GM23338 (cell line): ENCODE measurements at regions not wholly inside any gene's neighbourhood (a gene's known extent, or its start where the extent isn't known, plus 50 kb on each side); places are given as distances from the start of the nearest gene placed in this dataset.

Source experiments
- ATAC-seq: fragments of 200-7000 bp; cut with Tn5 transposase; 3 replicates; pipeline ENCODE4 v1.9.1; 2020
- DNase-seq: peaks from one replicate; pipeline ENCODE4 v3.0.0-alpha.2; 2015; ENCODE audit warnings: low spot score
- H2AFZ ChIP-seq: fragments of 200-600 bp; sonication (generic); 2 replicates; pipeline ENCODE4 v1.8.0; 2016; ENCODE audit warnings: antibody characterized with exemption, mild to moderate bottlenecking, moderate library complexity
- H3F3A ChIP-seq: fragments of 200-600 bp; sonication (generic); replicated peaks from 2 replicates; pipeline ENCODE4 v1.8.0; 2017; ENCODE audit warnings: antibody characterized with exemption, mixed run types, low read depth
- H3K27ac ChIP-seq: fragments of 200-600 bp; sonication (generic); 2 replicates; pipeline ENCODE4 v1.6.1; 2016; ENCODE audit warnings: low read depth
- H3K27me3 ChIP-seq: fragments of 200-600 bp; sonication (generic); 2 replicates; pipeline ENCODE4 v1.8.0; 2016; ENCODE audit warnings: mild to moderate bottlenecking, mixed run types, moderate library complexity; ENCODE audit not compliant: insufficient read depth
- H3K36me3 ChIP-seq: fragments of 200-600 bp; sonication (generic); 2 replicates; pipeline ENCODE4 v1.8.0; 2016; ENCODE audit warnings: mild to moderate bottlenecking; ENCODE audit not compliant: insufficient read depth
- H3K4me1 ChIP-seq: fragments of 200-600 bp; sonication (generic); 2 replicates; pipeline ENCODE4 v1.8.0; 2016; ENCODE audit warnings: mild to moderate bottlenecking, moderate library complexity; ENCODE audit not compliant: insufficient read depth
- H3K4me2 ChIP-seq: fragments of 200-600 bp; sonication (generic); 2 replicates; pipeline ENCODE4 v1.7.1; 2017; ENCODE audit warnings: mixed run types
- H3K4me3 ChIP-seq: fragments of 200-600 bp; sonication (generic); 2 replicates; pipeline ENCODE4 v1.6.1; 2016; ENCODE audit warnings: mixed run types
- H3K79me2 ChIP-seq: fragments of 200-600 bp; sonication (generic); replicated peaks from 2 replicates; pipeline ENCODE4 v1.8.0; 2017; ENCODE audit warnings: mild to moderate bottlenecking; ENCODE audit not compliant: insufficient read depth
- H3K9me2 ChIP-seq: fragments of 200-600 bp; sonication (generic); 2 replicates; pipeline ENCODE4 v1.8.0; 2017; ENCODE audit not compliant: insufficient read depth
- H4K20me1 ChIP-seq: fragments of 200-600 bp; sonication (generic); replicated peaks from 2 replicates; pipeline ENCODE4 v1.8.0; 2017; ENCODE audit warnings: mild to moderate bottlenecking; ENCODE audit not compliant: insufficient read depth
- H3K27ac Mint-ChIP-seq: 2 replicates; pipeline ENCODE4 v1.8.0; 2020; ENCODE audit warnings: inconsistent platforms, mild to moderate bottlenecking, moderate library complexity, mixed read lengths
- H3K27me3 Mint-ChIP-seq: 3 replicates; pipeline ENCODE4 v1.8.0; 2022; ENCODE audit warnings: low read depth, mild to moderate bottlenecking, moderate library complexity, mixed read lengths, inconsistent platforms; ENCODE audit not compliant: insufficient read depth, poor library complexity
- H3K36me3 Mint-ChIP-seq: 3 replicates; pipeline ENCODE4 v1.8.0; 2021; ENCODE audit warnings: low read depth, mild to moderate bottlenecking, inconsistent platforms, moderate library complexity, mixed read lengths
- H3K4me1 Mint-ChIP-seq: 3 replicates; pipeline ENCODE4 v1.8.0; 2020; ENCODE audit warnings: mild to moderate bottlenecking, inconsistent platforms, mixed read lengths
- H3K4me3 Mint-ChIP-seq: 3 replicates; pipeline ENCODE4 v1.8.0; 2021; ENCODE audit warnings: moderate library complexity, mild to moderate bottlenecking, inconsistent platforms, mixed read lengths
- H3K9me3 Mint-ChIP-seq: 3 replicates; pipeline ENCODE4 v1.8.0; 2020; ENCODE audit warnings: moderate library complexity, mild to moderate bottlenecking, inconsistent platforms, mixed read lengths
- ETS1 ChIP-seq: IDR thresholded peaks from 2 replicates; pipeline ENCODE4 v1.6.1; 2016; ENCODE audit warnings: antibody characterized with exemption
- EZH2 ChIP-seq: fragments of 200-600 bp; sonication (generic); IDR thresholded peaks from one replicate; pipeline ENCODE4 v1.8.0; 2017; ENCODE audit warnings: antibody characterized with exemption, mild to moderate bottlenecking, low read depth; ENCODE audit not compliant: unreplicated experiment
- EZH2phosphoT487 ChIP-seq: fragments of 200-600 bp; sonication (generic); IDR thresholded peaks from one replicate; pipeline ENCODE4 v1.8.1; 2018; ENCODE audit warnings: antibody characterized with exemption; ENCODE audit not compliant: unreplicated experiment
- NANOG ChIP-seq: IDR thresholded peaks from 2 replicates; pipeline ENCODE4 v1.6.1; 2016; ENCODE audit warnings: antibody characterized with exemption, borderline replicate concordance
- POLR2AphosphoS5 ChIP-seq: IDR thresholded peaks from 2 replicates; pipeline ENCODE4 v1.6.1; 2016; ENCODE audit warnings: antibody characterized with exemption, low read depth
- REST ChIP-seq: IDR thresholded peaks from one replicate; pipeline ENCODE4 v1.6.1; 2018; ENCODE audit warnings: antibody characterized with exemption; ENCODE audit not compliant: unreplicated experiment
- ZNF114 ChIP-seq: fragments of 250-450 bp; sonication (Bioruptor Pico); IDR thresholded peaks from 2 replicates; pipeline ENCODE4 v1.5.0; 2020; ENCODE audit warnings: mild to moderate bottlenecking, moderate library complexity
- ZNF331 ChIP-seq: fragments of 250-450 bp; sonication (Bioruptor Pico); IDR thresholded peaks from 2 replicates; pipeline ENCODE4 v1.5.0; 2020; ENCODE audit warnings: low read depth, mild to moderate bottlenecking, moderate library complexity
- ZNF462 ChIP-seq: fragments of 250-450 bp; sonication (Bioruptor Pico); IDR thresholded peaks from 2 replicates; pipeline ENCODE4 v1.5.0; 2020; ENCODE audit warnings: mild to moderate bottlenecking, moderate library complexity

- TF ChIP-seq REST (no peak), POLR2AphosphoS5 (no peak), ETS1 (no peak), NANOG (no peak)
Measured at GRCh38 chr22:22974156-22974555, 86.5 kb downstream of the IGLL5 start (continued).

GRCh38 chr22:22974795-22975580 lies 87.4 kb downstream of the IGLL5 start:
- H3K4me3 Mint-ChIP-seq, result no peak overlapping the region
- no peak for ATAC-seq
- peaks cover 5% of the 10 kb centered on the region for H3K27me3 Mint-ChIP-seq
- no peak overlapping the region for H3K27ac Mint-ChIP-seq
- no peak overlapping the region for H3K4me3 ChIP-seq
- no peaks in the 10 kb centered on the region for H3K4me1 Mint-ChIP-seq
- H2AFZ ChIP-seq, result no peak overlapping the region
- H3K4me1 ChIP-seq, result no peaks in the 10 kb centered on the region
- H3K9me2 ChIP-seq, result no peaks in the 10 kb centered on the region
- 0 out of 2 replicates have a peak, but pooled peaks cover 3% of the 10 kb centered on the region for H3K36me3 ChIP-seq
- no peaks in the 10 kb centered on the region for H4K20me1 ChIP-seq
- peaks cover 63% of the 10 kb centered on the region for H3K27me3 ChIP-seq
- no peak overlapping the region for H3K4me2 ChIP-seq
- no peak overlapping the region for H3K27ac ChIP-seq
- peaks cover 16% of the 10 kb centered on the region for H3K9me3 Mint-ChIP-seq
- DNase-seq, result no peak
- no peaks in the 10 kb centered on the region for H3K36me3 Mint-ChIP-seq
- H3K79me2 ChIP-seq, result no peaks in the 10 kb centered on the region
- H3F3A ChIP-seq, result no peaks in the 10 kb centered on the region
- TF ChIP-seq ZNF114 (CRISPR knock-in tag) (no peak), ZNF331 (CRISPR knock-in tag) (no peak), ZNF462 (CRISPR knock-in tag) (no peak), ETS1 (no peak), POLR2AphosphoS5 (no peak), EZH2 (no peak), EZH2phosphoT487 (no peak), NANOG (no peak)
